ENCODE measurements at regions not wholly inside any gene's neighbourhood (a gene's known extent, or its start where the extent isn't known, plus 50 kb on each side); places are given as distances from the start of the nearest gene placed in this dataset.

DNA sequence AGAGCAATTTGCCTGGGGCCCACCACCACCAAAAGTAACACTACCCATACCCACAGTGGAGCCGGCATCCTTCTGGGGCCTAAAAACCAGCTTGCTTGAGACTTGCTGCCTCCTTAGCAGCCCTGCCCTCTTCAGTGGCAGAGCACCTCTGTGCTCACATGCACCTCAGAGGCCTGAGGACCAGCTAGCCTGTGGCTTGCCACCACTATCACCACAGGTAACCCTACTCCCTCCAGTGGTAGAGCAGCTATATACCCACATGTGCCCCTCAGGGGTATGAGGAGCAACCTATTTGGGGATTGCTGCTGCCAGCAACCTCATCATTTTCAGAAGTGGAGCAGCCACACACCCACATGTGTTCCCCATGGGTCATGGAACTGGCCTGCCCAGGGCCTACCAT, 111.4 kb upstream of the SPRY2 start:
- TF ChIP-seq, protein P1, sequence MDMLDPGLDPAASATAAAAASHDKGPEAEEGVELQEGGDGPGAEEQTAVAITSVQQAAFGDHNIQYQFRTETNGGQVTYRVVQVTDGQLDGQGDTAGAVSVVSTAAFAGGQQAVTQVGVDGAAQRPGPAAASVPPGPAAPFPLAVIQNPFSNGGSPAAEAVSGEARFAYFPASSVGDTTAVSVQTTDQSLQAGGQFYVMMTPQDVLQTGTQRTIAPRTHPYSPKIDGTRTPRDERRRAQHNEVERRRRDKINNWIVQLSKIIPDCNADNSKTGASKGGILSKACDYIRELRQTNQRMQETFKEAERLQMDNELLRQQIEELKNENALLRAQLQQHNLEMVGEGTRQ (IDR thresholded peaks at IDR 0.05; ENCODE audit: low read depth, low read length), result no peak
- TF ChIP-seq, protein P2, sequence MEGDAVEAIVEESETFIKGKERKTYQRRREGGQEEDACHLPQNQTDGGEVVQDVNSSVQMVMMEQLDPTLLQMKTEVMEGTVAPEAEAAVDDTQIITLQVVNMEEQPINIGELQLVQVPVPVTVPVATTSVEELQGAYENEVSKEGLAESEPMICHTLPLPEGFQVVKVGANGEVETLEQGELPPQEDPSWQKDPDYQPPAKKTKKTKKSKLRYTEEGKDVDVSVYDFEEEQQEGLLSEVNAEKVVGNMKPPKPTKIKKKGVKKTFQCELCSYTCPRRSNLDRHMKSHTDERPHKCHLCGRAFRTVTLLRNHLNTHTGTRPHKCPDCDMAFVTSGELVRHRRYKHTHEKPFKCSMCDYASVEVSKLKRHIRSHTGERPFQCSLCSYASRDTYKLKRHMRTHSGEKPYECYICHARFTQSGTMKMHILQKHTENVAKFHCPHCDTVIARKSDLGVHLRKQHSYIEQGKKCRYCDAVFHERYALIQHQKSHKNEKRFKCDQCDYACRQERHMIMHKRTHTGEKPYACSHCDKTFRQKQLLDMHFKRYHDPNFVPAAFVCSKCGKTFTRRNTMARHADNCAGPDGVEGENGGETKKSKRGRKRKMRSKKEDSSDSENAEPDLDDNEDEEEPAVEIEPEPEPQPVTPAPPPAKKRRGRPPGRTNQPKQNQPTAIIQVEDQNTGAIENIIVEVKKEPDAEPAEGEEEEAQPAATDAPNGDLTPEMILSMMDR (conservative IDR thresholded peaks at IDR 0.05; ENCODE audit: low read depth, low read length), result no peak
- TF ChIP-seq MXI1 (IDR thresholded peaks at IDR 0.05; ENCODE audit: borderline replicate concordance, low read depth, low read length), result no peak
- no peak for TF ChIP-seq RCOR1 (IDR thresholded peaks at IDR 0.05; ENCODE audit: insufficient replicate concordance, low read length)
- TF ChIP-seq MAZ (IDR thresholded peaks at IDR 0.05; ENCODE audit: borderline replicate concordance, low read depth, low read length), result no peak
- no peak for TF ChIP-seq CEBPB (IDR thresholded peaks at IDR 0.05; ENCODE audit: low read depth, low read length)
- TF ChIP-seq POLR2A (IDR thresholded peaks at IDR 0.05; ENCODE audit: low read depth, low read length), result no peak
- no peak for TF ChIP-seq BHLHE40 (IDR thresholded peaks at IDR 0.05; ENCODE audit: low read depth, low read length)
- no peak for TF ChIP-seq SMC3 (IDR thresholded peaks at IDR 0.05; ENCODE audit: low read depth, low read length)

All from IMR-90 (cell line).